H9 (cell line): ENCODE measurements at regions not wholly inside any gene's neighbourhood (a gene's known extent, or its start where the extent isn't known, plus 50 kb on each side); places are given as distances from the start of the nearest gene placed in this dataset.

ENCODE experiments used
- DNase-seq: peaks from one replicate; pipeline ENCODE4 v3.0.0-alpha.2; 2017
- H2AFZ ChIP-seq: one replicate; pipeline ENCODE4 v1.6.1; 2013; ENCODE audit warnings: mild to moderate bottlenecking, low read length, control low read depth, moderate library complexity
- H2AK5ac ChIP-seq: 2 replicates; pipeline ENCODE4 v1.6.1; 2013; ENCODE audit warnings: low read length, control low read depth, mixed read lengths; ENCODE audit not compliant: insufficient read length
- H2BK120ac ChIP-seq: one replicate; pipeline ENCODE4 v1.6.1; 2013; ENCODE audit warnings: low read depth, mild to moderate bottlenecking, low read length, control low read depth, inconsistent platforms; ENCODE audit not compliant: poor library complexity, severe bottlenecking
- H2BK12ac ChIP-seq: 2 replicates; pipeline ENCODE4 v1.6.1; 2013; ENCODE audit warnings: low read length, control low read depth, mixed read lengths, low read depth; ENCODE audit not compliant: insufficient read length
- H2BK15ac ChIP-seq: 2 replicates; pipeline ENCODE4 v1.6.1; 2013; ENCODE audit warnings: low read depth, low read length, control low read depth
- H2BK20ac ChIP-seq: one replicate; pipeline ENCODE4 v1.6.1; 2013; ENCODE audit warnings: low read depth, mild to moderate bottlenecking, low read length, control low read depth, inconsistent platforms; ENCODE audit not compliant: poor library complexity, severe bottlenecking
- H2BK5ac ChIP-seq: 2 replicates; pipeline ENCODE4 v1.6.1; 2013; ENCODE audit warnings: low read length, control low read depth, mixed read lengths; ENCODE audit not compliant: insufficient read length
- H3K14ac ChIP-seq: 2 replicates; pipeline ENCODE4 v1.6.1; 2013; ENCODE audit warnings: low read length, control low read depth; ENCODE audit not compliant: insufficient read depth
- H3K18ac ChIP-seq: 2 replicates; pipeline ENCODE4 v1.6.1; 2013; ENCODE audit warnings: low read depth, mild to moderate bottlenecking, mixed read lengths, low read length, control low read depth; ENCODE audit not compliant: insufficient read length
- H3K23ac ChIP-seq: 2 replicates; pipeline ENCODE4 v1.6.1; 2013; ENCODE audit warnings: low read length, control low read depth, mixed read lengths, low read depth; ENCODE audit not compliant: insufficient read length
- H3K23me2 ChIP-seq: 2 replicates; pipeline ENCODE4 v1.6.1; 2013; ENCODE audit warnings: low read depth, mild to moderate bottlenecking, mixed read lengths, low read length, control low read depth; ENCODE audit not compliant: insufficient read length, poor library complexity, severe bottlenecking
- H3K27ac ChIP-seq: 2 replicates; pipeline ENCODE4 v1.5.1; 2013; ENCODE audit warnings: low read length, control low read depth, mixed read lengths, low read depth; ENCODE audit not compliant: insufficient read length
- H3K27me3 ChIP-seq: 2 replicates; pipeline ENCODE4 v1.6.1; 2013; ENCODE audit warnings: low read length, control low read depth, inconsistent platforms; ENCODE audit not compliant: insufficient read depth
- H3K4ac ChIP-seq: 2 replicates; pipeline ENCODE4 v1.6.1; 2013; ENCODE audit warnings: low read depth, mild to moderate bottlenecking, control low read depth, inconsistent platforms, low read length, moderate library complexity
- H3K4me1 ChIP-seq: 2 replicates; pipeline ENCODE4 v1.6.1; 2013; ENCODE audit warnings: low read length, control low read depth, inconsistent platforms; ENCODE audit not compliant: insufficient read depth
- H3K4me2 ChIP-seq: 2 replicates; pipeline ENCODE4 v1.6.1; 2013; ENCODE audit warnings: low read length, control low read depth, mixed read lengths; ENCODE audit not compliant: insufficient read length, insufficient read depth
- H3K56ac ChIP-seq: 2 replicates; pipeline ENCODE4 v1.6.1; 2013; ENCODE audit warnings: low read depth, mild to moderate bottlenecking, mixed read lengths, low read length, control low read depth; ENCODE audit not compliant: insufficient read length
- H3K79me1 ChIP-seq: 2 replicates; pipeline ENCODE4 v1.6.1; 2013; ENCODE audit warnings: low read depth, mild to moderate bottlenecking, moderate library complexity, low read length, control low read depth, inconsistent platforms; ENCODE audit not compliant: insufficient read depth, poor library complexity, severe bottlenecking
- H3K79me2 ChIP-seq: 2 replicates; pipeline ENCODE4 v1.6.1; 2013; ENCODE audit warnings: low read length, control low read depth, inconsistent platforms; ENCODE audit not compliant: insufficient read depth
- H3K9ac ChIP-seq: 2 replicates; pipeline ENCODE4 v1.6.1; 2013; ENCODE audit warnings: low read length, control low read depth, mixed read lengths; ENCODE audit not compliant: insufficient read length; ENCODE audit errors: extremely low read depth
- H3K9me3 ChIP-seq: one replicate; pipeline ENCODE4 v1.6.1; 2013; ENCODE audit warnings: low read depth, low read length, inconsistent platforms; ENCODE audit not compliant: control insufficient read depth
- H3T11ph ChIP-seq: one replicate; pipeline ENCODE4 v1.6.1; 2013; ENCODE audit warnings: mild to moderate bottlenecking, low read length, control low read depth, inconsistent platforms
- H4K20me1 ChIP-seq: one replicate; pipeline ENCODE4 v1.6.1; 2013; ENCODE audit not compliant: control insufficient read depth, insufficient read length, insufficient read depth
- H4K5ac ChIP-seq: 2 replicates; pipeline ENCODE4 v1.6.1; 2013; ENCODE audit warnings: low read depth, mild to moderate bottlenecking, mixed read lengths, low read length, control low read depth; ENCODE audit not compliant: insufficient read length
- H4K8ac ChIP-seq: replicated peaks from 2 replicates; pipeline ENCODE4 v1.6.1; 2013; ENCODE audit warnings: low read length, control low read depth, mixed read lengths, low read depth; ENCODE audit not compliant: insufficient read length
- H4K91ac ChIP-seq: 2 replicates; pipeline ENCODE4 v1.6.1; 2013; ENCODE audit warnings: low read depth, mild to moderate bottlenecking, moderate library complexity, mixed read lengths, low read length, control low read depth; ENCODE audit not compliant: insufficient read length
- H3K27ac Mint-ChIP-seq, 3 experiments: 2 replicates in 2 of 3; 3 replicates in 1 of 3; pipeline ENCODE4 v1.8.0; 2020 to 2021; ENCODE audit warnings: mixed read lengths in 3 of 3, mild to moderate bottlenecking in 1 of 3, moderate library complexity in 1 of 3
- H3K27me3 Mint-ChIP-seq: 2 replicates; pipeline ENCODE4 v1.8.0; 2021; ENCODE audit warnings: low read depth, mild to moderate bottlenecking, moderate library complexity, mixed read lengths
- H3K36me3 Mint-ChIP-seq, 3 experiments: 2 replicates in 2 of 3; 3 replicates in 1 of 3; pipeline ENCODE4 v1.8.0; 2020 to 2021; ENCODE audit warnings: low read depth in 3 of 3, mixed read lengths in 3 of 3; ENCODE audit not compliant: insufficient read depth in 1 of 3
- H3K4me1 Mint-ChIP-seq, 2 experiments: 2 replicates each; pipeline ENCODE4 v1.8.0; 2020; ENCODE audit warnings: mixed read lengths in 2 of 2
- H3K4me3 Mint-ChIP-seq, 2 experiments: 2 replicates in 1 of 2; 3 replicates in 1 of 2; pipeline ENCODE4 v1.8.0; 2020 to 2021; ENCODE audit warnings: mild to moderate bottlenecking in 2 of 2, mixed read lengths in 2 of 2, moderate library complexity in 1 of 2
- H3K9me3 Mint-ChIP-seq, 2 experiments: 2 replicates in 1 of 2; 3 replicates in 1 of 2; pipeline ENCODE4 v1.8.0; 2020; ENCODE audit warnings: mild to moderate bottlenecking in 2 of 2, mixed read lengths in 2 of 2, moderate library complexity in 1 of 2
- WGBS: extraction: QIAGEN DNeasy Blood & Tissue Kit; methylation state at CpG from one replicate; pipeline ENCODE4 v1.1.7; 2013; ENCODE audit warnings: missing lambda C conversion rate, low lambda C conversion rate, mixed read lengths; ENCODE audit not compliant: insufficient read length; ENCODE audit errors: extremely low coverage; 5-methylcytosine and 5-hydroxymethylcytosine counted together
- TF ChIP-seq, protein P1 (sequence below): fragments of 200-600 bp; sonication (generic); conservative IDR thresholded peaks from 3 replicates; pipeline ENCODE4 v1.8.0; 2021; ENCODE audit warnings: antibody characterized with exemption, mild to moderate bottlenecking

DNA sequence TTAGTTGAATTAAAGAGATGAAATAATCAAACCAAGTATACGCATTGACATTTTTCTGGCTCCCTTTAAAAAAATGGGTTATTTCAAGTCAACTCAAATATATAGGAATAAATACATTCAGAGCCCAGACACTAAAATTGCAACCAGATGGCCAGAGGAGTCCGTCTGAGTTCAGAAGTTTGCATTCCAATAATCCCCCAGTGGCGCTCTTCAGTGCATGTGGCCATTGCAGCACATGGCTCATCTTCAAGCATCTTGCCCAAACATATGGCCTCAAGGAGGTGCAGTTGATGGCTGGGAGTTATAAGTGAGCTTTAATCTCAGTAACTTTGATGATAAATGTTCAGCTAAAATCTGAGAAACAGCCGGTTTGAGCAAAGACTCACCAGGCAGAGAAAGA is 295.8 kb upstream of the LRRN1 start:
- no peak overlapping the region for H4K5ac ChIP-seq
- H3K79me1 ChIP-seq = no peaks in the 10 kb centered on the region
- H3K9me3 ChIP-seq = no peaks in the 10 kb centered on the region
- H4K8ac ChIP-seq = no peak overlapping the region
- H3K4ac ChIP-seq = no peak overlapping the region
- no peaks in the 10 kb centered on the region for H3K79me2 ChIP-seq
- H3K9ac ChIP-seq = no peak overlapping the region
- H3K27ac Mint-ChIP-seq = no peak overlapping the region
- no peak overlapping the region for H3K18ac ChIP-seq
- H3K9me3 Mint-ChIP-seq = no peaks in the 10 kb centered on the region
- no peak overlapping the region for H3K4me2 ChIP-seq
- H4K20me1 ChIP-seq = no peaks in the 10 kb centered on the region
- no peak overlapping the region for H2AFZ ChIP-seq
- no peak overlapping the region for H2BK12ac ChIP-seq
- H3K23me2 ChIP-seq = no peaks in the 10 kb centered on the region
- no peaks in the 10 kb centered on the region for H3K36me3 Mint-ChIP-seq
- no peak overlapping the region for H3T11ph ChIP-seq
- WGBS = no CpG with 5 or more reads among the region's 4 CpGs
- no peak overlapping the region for H4K91ac ChIP-seq
- no peaks in the 10 kb centered on the region for H3K4me1 ChIP-seq
- no peak overlapping the region for H3K27ac ChIP-seq
- no peak overlapping the region for H3K23ac ChIP-seq
- H3K4me1 Mint-ChIP-seq = peaks cover 2 to 10% of the 10 kb centered on the region in 2 experiments; a peak in 2 of 4 replicates
- TF ChIP-seq, protein P1, sequence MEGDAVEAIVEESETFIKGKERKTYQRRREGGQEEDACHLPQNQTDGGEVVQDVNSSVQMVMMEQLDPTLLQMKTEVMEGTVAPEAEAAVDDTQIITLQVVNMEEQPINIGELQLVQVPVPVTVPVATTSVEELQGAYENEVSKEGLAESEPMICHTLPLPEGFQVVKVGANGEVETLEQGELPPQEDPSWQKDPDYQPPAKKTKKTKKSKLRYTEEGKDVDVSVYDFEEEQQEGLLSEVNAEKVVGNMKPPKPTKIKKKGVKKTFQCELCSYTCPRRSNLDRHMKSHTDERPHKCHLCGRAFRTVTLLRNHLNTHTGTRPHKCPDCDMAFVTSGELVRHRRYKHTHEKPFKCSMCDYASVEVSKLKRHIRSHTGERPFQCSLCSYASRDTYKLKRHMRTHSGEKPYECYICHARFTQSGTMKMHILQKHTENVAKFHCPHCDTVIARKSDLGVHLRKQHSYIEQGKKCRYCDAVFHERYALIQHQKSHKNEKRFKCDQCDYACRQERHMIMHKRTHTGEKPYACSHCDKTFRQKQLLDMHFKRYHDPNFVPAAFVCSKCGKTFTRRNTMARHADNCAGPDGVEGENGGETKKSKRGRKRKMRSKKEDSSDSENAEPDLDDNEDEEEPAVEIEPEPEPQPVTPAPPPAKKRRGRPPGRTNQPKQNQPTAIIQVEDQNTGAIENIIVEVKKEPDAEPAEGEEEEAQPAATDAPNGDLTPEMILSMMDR = no peak
- no peak overlapping the region for H2AK5ac ChIP-seq
- no peak overlapping the region for H2BK5ac ChIP-seq
- DNase-seq = no peak
- no peak overlapping the region for H3K56ac ChIP-seq
- H3K27me3 ChIP-seq = no peaks in the 10 kb centered on the region
- peaks cover 6% of the 10 kb centered on the region for H3K27me3 Mint-ChIP-seq
- no peak overlapping the region for H2BK120ac ChIP-seq
- no peak overlapping the region for H3K4me3 Mint-ChIP-seq
- no peak overlapping the region for H2BK20ac ChIP-seq
- H3K14ac ChIP-seq = no peak overlapping the region
- no peak overlapping the region for H2BK15ac ChIP-seq
